ENCODE measurements at regions not wholly inside any gene's neighbourhood (a gene's known extent, or its start where the extent isn't known, plus 50 kb on each side); places are given as distances from the start of the nearest gene placed in this dataset.

DNA sequence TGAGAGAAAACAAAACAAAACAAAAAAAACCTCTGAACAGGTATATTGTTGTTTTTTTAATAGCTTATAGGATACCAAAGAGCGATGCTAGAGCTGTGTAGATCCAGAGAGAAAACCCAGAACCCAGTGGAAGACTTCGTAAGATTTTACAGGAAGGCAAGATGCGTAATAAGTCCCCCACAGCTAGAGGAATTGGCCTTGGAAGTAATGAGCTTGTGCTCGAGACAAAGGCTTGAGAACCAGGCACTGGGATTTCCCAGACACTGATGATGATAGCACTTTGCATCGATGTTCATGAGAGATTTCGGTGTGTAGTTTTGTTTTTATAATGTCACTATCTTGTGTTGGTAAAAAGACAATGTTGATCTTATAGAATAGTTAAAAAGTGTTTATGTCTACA is 821.5 kb upstream of the IGFBP3 start:
- Histone ChIP-seq H3F3A (ENCODE audit: insufficient read depth) (no peaks in the 10 kb centered on the region), H3K9me3 (ENCODE audit: low read depth) (no peaks in the 10 kb centered on the region), H4K20me1 (ENCODE audit: insufficient read depth) (no peaks in the 10 kb centered on the region), H3K27ac (no peak overlapping the region), H3K9me2 (ENCODE audit: insufficient read depth) (no peaks in the 10 kb centered on the region), H3K4me1 (ENCODE audit: insufficient read depth) (peaks cover 17% of the 10 kb centered on the region), H3K79me2 (ENCODE audit: insufficient read depth) (no peaks in the 10 kb centered on the region), H2AFZ (no peak overlapping the region), H3K36me3 (ENCODE audit: low read depth) (no peaks in the 10 kb centered on the region), H3K4me3 (no peak overlapping the region), H3K9ac (no peak overlapping the region), H3K4me2 (ENCODE audit: unreplicated experiment) (no peak overlapping the region), H3K27me3 (replicated peaks; ENCODE audit: insufficient read depth) (no peaks in the 10 kb centered on the region)
- 94 to 97% methylated on average over 6 of the region's 6 CpGs for WGBS, 2 experiments (ENCODE audit: low coverage in 1 of 2, low lambda C conversion rate in 2 of 2, missing lambda C conversion rate in 2 of 2)
- DNase-seq: no peak
- TF ChIP-seq EZH2 (IDR thresholded peaks at IDR 0.05; ENCODE audit: insufficient read depth, poor library complexity, severe bottlenecking) (no peak), EZH2phosphoT487 (IDR thresholded peaks at IDR 0.05; ENCODE audit: insufficient read depth, low read depth) (no peak)
- in situ Hi-C loops (cut with MboI): loop anchor here (25.0 kb wide), 1 partner anchor 830 kb away; the partner anchor contains the start of gene IGFBP3

DNA sequence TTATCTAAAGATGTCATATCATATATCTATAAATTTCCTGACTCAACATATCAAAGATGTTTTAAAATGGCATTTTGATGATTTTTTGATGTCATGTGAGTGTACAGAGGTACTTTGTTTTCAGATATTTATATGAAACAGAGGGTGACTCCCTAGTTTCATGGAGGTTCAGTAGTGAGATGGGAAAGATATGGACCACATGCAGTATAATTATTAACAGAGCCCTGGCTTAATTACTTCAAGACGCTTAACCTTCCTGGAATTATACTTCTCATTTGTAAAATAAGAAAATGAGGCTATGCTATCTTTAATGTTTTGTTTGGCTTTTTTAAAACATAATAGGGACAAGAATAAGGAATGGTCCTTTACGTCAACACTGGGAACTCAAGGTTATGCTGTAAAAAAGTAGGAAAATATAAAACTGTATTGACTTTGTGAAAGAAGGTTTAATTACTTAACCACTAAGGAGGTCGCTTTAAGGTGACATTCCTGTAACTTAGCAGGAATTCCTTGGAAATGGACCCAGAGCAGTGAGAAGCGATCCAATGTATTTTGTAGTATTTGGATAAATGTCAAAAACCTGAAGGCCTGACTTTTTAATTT is 821.0 kb upstream of the IGFBP3 start:
- WGBS, 2 experiments (ENCODE audit: low coverage in 1 of 2, low lambda C conversion rate in 2 of 2, missing lambda C conversion rate in 2 of 2): 68 to 70% methylated on average over 4 of the region's 4 CpGs

DNA sequence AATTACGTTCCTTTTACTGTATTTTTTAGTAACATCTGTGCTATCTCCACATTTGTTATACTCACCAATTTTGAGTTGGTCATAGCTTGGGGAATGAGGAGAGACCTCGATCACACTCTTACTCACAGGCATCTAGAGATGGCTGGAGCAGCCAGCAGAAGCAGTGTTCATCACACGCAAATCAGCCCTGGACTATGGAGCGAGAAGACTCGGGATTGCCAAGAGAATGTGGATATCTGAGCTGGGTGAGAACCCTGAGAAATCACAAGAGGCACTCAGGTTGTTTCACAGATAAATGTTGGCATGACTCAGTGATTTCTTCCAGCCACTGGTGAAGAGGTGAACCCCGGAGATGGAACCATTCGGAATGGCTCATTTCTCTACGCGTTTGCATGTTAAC is 820.1 kb upstream of the IGFBP3 start:
- no peak for DNase-seq
- Histone ChIP-seq H3K4me2 (ENCODE audit: unreplicated experiment) (no peak overlapping the region), H3K9ac (no peak overlapping the region), H2AFZ (no peak overlapping the region), H3K27me3 (replicated peaks; ENCODE audit: insufficient read depth) (no peaks in the 10 kb centered on the region), H3F3A (ENCODE audit: insufficient read depth) (no peaks in the 10 kb centered on the region), H3K4me3 (no peak overlapping the region), H3K4me1 (ENCODE audit: insufficient read depth) (peaks cover 17% of the 10 kb centered on the region), H4K20me1 (ENCODE audit: insufficient read depth) (no peaks in the 10 kb centered on the region), H3K36me3 (ENCODE audit: low read depth) (no peaks in the 10 kb centered on the region), H3K27ac (no peak overlapping the region), H3K9me3 (ENCODE audit: low read depth) (no peaks in the 10 kb centered on the region), H3K79me2 (ENCODE audit: insufficient read depth) (no peaks in the 10 kb centered on the region), H3K9me2 (ENCODE audit: insufficient read depth) (no peaks in the 10 kb centered on the region)
- WGBS, 2 experiments (ENCODE audit: low coverage in 1 of 2, low lambda C conversion rate in 2 of 2, missing lambda C conversion rate in 2 of 2): 94 to 96% methylated on average over 9 of the region's 9 CpGs
- in situ Hi-C loops (cut with MboI): loop anchor here (25.0 kb wide), 1 partner anchor 829 kb away; the partner anchor contains the start of gene IGFBP3
- TF ChIP-seq EZH2phosphoT487 (IDR thresholded peaks at IDR 0.05; ENCODE audit: insufficient read depth, low read depth): no peak
- no peak for TF ChIP-seq EZH2 (IDR thresholded peaks at IDR 0.05; ENCODE audit: insufficient read depth, poor library complexity, severe bottlenecking)

More for the DNA sequence above, 821.0 kb upstream of the IGFBP3 start:
- H3K9ac ChIP-seq: no peak overlapping the region
- no peak overlapping the region for H3K27ac ChIP-seq
- H3K27me3 ChIP-seq (replicated peaks; ENCODE audit: insufficient read depth): no peaks in the 10 kb centered on the region
- H3K79me2 ChIP-seq (ENCODE audit: insufficient read depth): no peaks in the 10 kb centered on the region
- no peaks in the 10 kb centered on the region for H3K36me3 ChIP-seq (ENCODE audit: low read depth)
- H2AFZ ChIP-seq: no peak overlapping the region
- peaks cover 17% of the 10 kb centered on the region for H3K4me1 ChIP-seq (ENCODE audit: insufficient read depth)
- no peak overlapping the region for H3K4me3 ChIP-seq
- H4K20me1 ChIP-seq (ENCODE audit: insufficient read depth): no peaks in the 10 kb centered on the region
- no peak for TF ChIP-seq EZH2phosphoT487 (IDR thresholded peaks at IDR 0.05; ENCODE audit: insufficient read depth, low read depth)
- no peak for TF ChIP-seq EZH2 (IDR thresholded peaks at IDR 0.05; ENCODE audit: insufficient read depth, poor library complexity, severe bottlenecking)
- no peaks in the 10 kb centered on the region for H3K9me2 ChIP-seq (ENCODE audit: insufficient read depth)
- no peak for DNase-seq
- no peaks in the 10 kb centered on the region for H3K9me3 ChIP-seq (ENCODE audit: low read depth)
- in situ Hi-C loops (cut with MboI): loop anchor here (25.0 kb wide), 1 partner anchor 830 kb away; the partner anchor contains the start of gene IGFBP3
- no peaks in the 10 kb centered on the region for H3F3A ChIP-seq (ENCODE audit: insufficient read depth)
- H3K4me2 ChIP-seq (ENCODE audit: unreplicated experiment): no peak overlapping the region

DNA sequence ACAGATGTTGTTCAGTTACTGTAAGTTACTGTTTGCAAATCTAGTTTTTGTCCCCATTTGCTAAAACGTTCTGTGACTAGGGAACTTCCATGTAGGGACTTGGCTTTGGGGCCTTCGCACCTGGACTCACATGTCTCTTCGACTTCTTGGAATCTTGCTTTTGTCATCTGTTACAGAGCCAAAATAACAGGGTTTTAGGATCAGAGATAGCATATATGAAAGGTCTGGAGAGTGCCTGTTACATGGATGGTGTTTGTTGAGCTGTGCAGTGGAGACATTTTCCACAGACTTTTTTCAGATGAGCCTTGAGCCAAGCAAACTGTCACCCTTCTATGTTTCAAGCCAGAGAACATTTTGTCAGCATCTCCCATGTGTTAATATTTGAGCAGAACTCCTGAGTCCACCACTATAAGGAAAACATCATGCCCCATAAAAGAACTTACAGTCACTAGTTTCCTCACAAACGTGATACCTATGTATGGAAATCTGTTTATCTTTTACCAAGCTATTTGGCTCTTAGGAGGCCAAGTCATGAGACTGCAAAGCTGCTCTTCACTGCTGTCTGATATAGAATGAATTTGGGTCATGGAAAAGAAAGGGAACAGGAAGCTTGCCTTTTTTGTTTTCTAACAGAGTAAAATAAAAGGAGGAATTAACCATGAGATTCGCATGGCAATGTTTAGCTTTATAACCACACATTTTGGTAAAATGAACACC is 818.6 kb upstream of the IGFBP3 start:
- Histone ChIP-seq H4K20me1 (ENCODE audit: insufficient read depth) (no peaks in the 10 kb centered on the region), H3K9ac (no peak overlapping the region), H3K9me3 (ENCODE audit: low read depth) (no peaks in the 10 kb centered on the region), H3K4me1 (ENCODE audit: insufficient read depth) (peaks cover 3% of the 10 kb centered on the region; the same call in 1 of the 2 replicates), H3K27me3 (replicated peaks; ENCODE audit: insufficient read depth) (no peaks in the 10 kb centered on the region), H3F3A (ENCODE audit: insufficient read depth) (no peaks in the 10 kb centered on the region), H3K4me2 (ENCODE audit: unreplicated experiment) (no peak overlapping the region), H3K27ac (no peak overlapping the region), H3K36me3 (ENCODE audit: low read depth) (no peaks in the 10 kb centered on the region), H2AFZ (no peak overlapping the region), H3K79me2 (ENCODE audit: insufficient read depth) (no peaks in the 10 kb centered on the region), H3K9me2 (ENCODE audit: insufficient read depth) (no peaks in the 10 kb centered on the region), H3K4me3 (no peak overlapping the region)
- TF ChIP-seq EZH2 (IDR thresholded peaks at IDR 0.05; ENCODE audit: insufficient read depth, poor library complexity, severe bottlenecking): no peak
- in situ Hi-C loops (cut with MboI): loop anchor here (25.0 kb wide), 1 partner anchor 827 kb away; the partner anchor contains the start of gene IGFBP3
- WGBS, 2 experiments (ENCODE audit: low coverage in 1 of 2, low lambda C conversion rate in 2 of 2, missing lambda C conversion rate in 2 of 2): 75 to 76% methylated on average over 5 of the region's 5 CpGs
- no peak for DNase-seq

Measured in GM23248 (cell line).